Ectodermal cell (in vitro differentiated cells): ENCODE measurements at regions not wholly inside any gene's neighbourhood (a gene's known extent, or its start where the extent isn't known, plus 50 kb on each side); places are given as distances from the start of the nearest gene placed in this dataset.

Source experiments
- H3K27ac ChIP-seq: 2 replicates; pipeline ENCODE4 v1.7.0; 2013; ENCODE audit warnings: mild to moderate bottlenecking, low read depth, low read length; ENCODE audit not compliant: insufficient read depth, poor library complexity, severe bottlenecking
- H3K27me3 ChIP-seq: 2 replicates; pipeline ENCODE4 v1.7.0; 2013; ENCODE audit warnings: mild to moderate bottlenecking, low read length; ENCODE audit not compliant: insufficient read depth, control insufficient read depth, poor library complexity, severe bottlenecking
- H3K36me3 ChIP-seq: one replicate; pipeline ENCODE4 v1.7.0; 2013; ENCODE audit warnings: low read length; ENCODE audit not compliant: control insufficient read depth, insufficient read depth
- H3K4me1 ChIP-seq: one replicate; pipeline ENCODE4 v1.7.0; 2013; ENCODE audit warnings: low read length; ENCODE audit not compliant: control insufficient read depth, insufficient read depth
- H3K4me3 ChIP-seq: 2 replicates; pipeline ENCODE4 v1.7.0; 2013; ENCODE audit warnings: low read depth, low read length, control low read depth; ENCODE audit not compliant: insufficient read depth
- H3K9me3 ChIP-seq: 2 replicates; pipeline ENCODE4 v1.7.0; 2013; ENCODE audit warnings: mild to moderate bottlenecking, low read length, moderate library complexity; ENCODE audit not compliant: control insufficient read depth
- WGBS, 2 experiments: methylation state at CpG; one replicate each; pipeline ENCODE4 v1.1.7; 2013; ENCODE audit warnings: missing lambda C conversion rate in 2 of 2; 5-methylcytosine and 5-hydroxymethylcytosine counted together

DNA sequence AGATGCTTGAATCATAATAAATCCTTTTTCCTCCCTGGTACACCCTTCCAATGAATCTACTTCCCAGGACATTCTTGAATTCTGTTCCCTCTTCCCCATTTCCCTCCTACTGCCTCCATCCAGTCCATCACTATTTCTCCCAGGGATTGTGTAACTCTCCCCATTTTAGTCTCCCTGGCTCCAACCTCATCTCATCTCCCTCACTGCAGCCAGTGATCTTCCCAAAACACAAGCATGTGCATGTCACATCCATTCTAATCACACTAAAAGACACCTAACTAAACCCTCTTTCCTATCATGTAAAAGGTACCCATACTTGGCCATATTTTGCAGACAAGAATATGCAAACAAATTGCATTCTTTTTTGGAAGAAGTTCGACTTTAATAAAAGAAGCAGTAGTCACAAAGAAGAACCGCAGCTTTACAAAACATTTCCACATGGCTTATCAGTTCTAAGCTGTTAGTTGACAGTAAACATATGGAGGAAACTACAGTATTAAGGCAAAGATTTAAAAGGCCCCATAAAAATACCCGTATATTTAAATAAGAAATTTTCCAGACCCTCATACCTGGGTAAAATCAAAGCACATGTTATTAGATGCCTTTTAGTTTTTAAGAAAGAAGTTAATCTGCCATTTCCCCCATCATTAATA lies 111.0 kb downstream of the KCTD12 start:
- Histone ChIP-seq H3K9me3 (no peaks in the 10 kb centered on the region), H3K36me3 (no peaks in the 10 kb centered on the region), H3K4me1 (no peaks in the 10 kb centered on the region), H3K27ac (no peak overlapping the region), H3K27me3 (no peaks in the 10 kb centered on the region), H3K4me3 (no peak overlapping the region)
- WGBS, 2 experiments: 99 to 100% methylated on average over 2 to 3 of the region's 3 CpGs

GRCh38 chr13:76773448-76774094 lies 112.6 kb downstream of the KCTD12 start:
- H3K36me3 ChIP-seq: no peaks in the 10 kb centered on the region
- no peak overlapping the region for H3K4me3 ChIP-seq
- no peaks in the 10 kb centered on the region for H3K9me3 ChIP-seq
- 92 to 98% methylated on average over 4 to 5 of the region's 5 CpGs for WGBS, 2 experiments
- H3K27ac ChIP-seq: no peak overlapping the region
- H3K4me1 ChIP-seq: no peaks in the 10 kb centered on the region
- no peaks in the 10 kb centered on the region for H3K27me3 ChIP-seq

DNA sequence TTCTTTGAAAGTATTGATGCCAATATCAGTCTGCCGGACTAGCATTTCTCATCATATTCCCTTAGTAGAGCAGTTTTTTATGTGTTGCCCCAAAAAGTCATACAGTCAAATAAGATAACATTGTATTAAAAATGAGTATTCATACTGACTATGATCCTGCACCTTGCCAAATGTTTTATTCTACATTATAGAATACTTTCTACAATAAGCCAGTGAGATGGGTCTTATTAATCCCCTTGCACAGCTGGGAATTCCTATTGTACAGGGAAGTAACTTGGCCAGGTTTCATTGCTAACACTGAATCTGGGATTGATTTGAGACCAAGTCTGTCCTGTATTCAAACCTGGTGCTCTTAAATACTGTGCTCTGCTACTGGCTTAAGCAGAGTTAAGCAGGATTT lies 114.0 kb downstream of the KCTD12 start:
- H3K9me3 ChIP-seq: no peaks in the 10 kb centered on the region
- no peaks in the 10 kb centered on the region for H3K27me3 ChIP-seq
- no peak overlapping the region for H3K4me3 ChIP-seq
- no peak overlapping the region for H3K27ac ChIP-seq
- 100% methylated on average over 1 of the region's 1 CpG; no CpG with 5 or more reads in 1 of the 2 experiments for WGBS, 2 experiments
- no peaks in the 10 kb centered on the region for H3K36me3 ChIP-seq
- no peaks in the 10 kb centered on the region for H3K4me1 ChIP-seq

GRCh38 chr13:76769271-76769791 lies 116.9 kb downstream of the KCTD12 start:
- Histone ChIP-seq H3K27me3 (no peaks in the 10 kb centered on the region), H3K4me3 (no peak overlapping the region), H3K27ac (no peak overlapping the region), H3K36me3 (no peaks in the 10 kb centered on the region), H3K4me1 (no peaks in the 10 kb centered on the region), H3K9me3 (no peaks in the 10 kb centered on the region)
- WGBS, 2 experiments: 95 to 97% methylated on average over 4 of the region's 4 CpGs

DNA sequence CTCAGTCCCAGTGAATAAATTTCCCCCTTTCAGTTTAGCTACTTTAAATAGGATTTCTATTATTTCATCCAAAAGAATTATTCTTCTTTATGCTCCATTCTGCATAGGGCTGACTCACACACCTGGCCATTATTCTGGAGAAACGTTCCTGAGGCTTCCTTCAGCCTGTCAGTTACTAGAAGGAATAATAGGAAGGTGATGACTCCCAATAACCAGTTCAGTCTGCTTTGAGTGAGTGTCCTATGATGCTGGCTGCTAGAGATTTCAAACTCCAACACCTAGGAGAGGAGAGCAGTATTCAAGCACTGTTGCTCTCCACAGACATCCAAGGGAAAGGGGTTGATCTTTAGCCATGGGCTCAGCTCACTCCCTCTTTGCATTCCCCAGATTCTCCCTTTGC lies 117.8 kb downstream of the KCTD12 start:
- Histone ChIP-seq H3K4me3 (no peak overlapping the region), H3K9me3 (no peaks in the 10 kb centered on the region)
- 84 to 100% methylated on average over 1 of the region's 1 CpG for WGBS, 2 experiments

DNA sequence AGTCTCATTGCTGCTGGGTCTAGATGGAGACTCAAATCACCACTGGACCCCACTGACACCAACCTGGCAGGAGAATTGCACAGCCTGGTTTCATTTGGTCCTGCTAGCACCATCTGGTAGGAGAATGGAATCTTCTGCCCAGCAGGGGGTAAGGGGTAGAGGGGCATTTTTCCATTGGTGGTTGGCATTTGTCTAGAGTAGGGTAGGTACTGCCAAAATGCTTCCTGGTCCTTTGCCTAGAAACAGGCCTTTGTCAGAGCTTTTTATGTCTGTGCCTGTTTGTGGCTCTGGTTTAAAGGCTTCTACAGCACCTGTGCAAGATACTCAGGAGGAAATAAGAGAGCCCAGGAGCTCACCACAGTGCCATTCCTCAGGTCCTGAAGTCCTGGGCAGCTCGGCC lies 121.3 kb downstream of the KCTD12 start:
- H3K4me3 ChIP-seq: no peak overlapping the region
- H3K9me3 ChIP-seq: no peaks in the 10 kb centered on the region
- H3K4me1 ChIP-seq: no peaks in the 10 kb centered on the region
- H3K36me3 ChIP-seq: no peaks in the 10 kb centered on the region
- H3K27me3 ChIP-seq: no peaks in the 10 kb centered on the region
- 90 to 100% methylated on average over 1 of the region's 1 CpG for WGBS, 2 experiments
- H3K27ac ChIP-seq: no peak overlapping the region

More for the DNA sequence above, 117.8 kb downstream of the KCTD12 start:
- Histone ChIP-seq H3K27ac (no peak overlapping the region), H3K36me3 (no peaks in the 10 kb centered on the region), H3K4me1 (no peaks in the 10 kb centered on the region), H3K27me3 (no peaks in the 10 kb centered on the region)

- no peak overlapping the region for H3K4me3 ChIP-seq
- no peak overlapping the region for H3K27ac ChIP-seq
- H3K4me1 ChIP-seq: no peaks in the 10 kb centered on the region
- H3K27me3 ChIP-seq: no peaks in the 10 kb centered on the region
- 89 to 95% methylated on average over 1 of the region's 1 CpG for WGBS, 2 experiments
- no peaks in the 10 kb centered on the region for H3K9me3 ChIP-seq
- no peaks in the 10 kb centered on the region for H3K36me3 ChIP-seq
These were observed 121.8 kb downstream of the KCTD12 start for GRCh38 chr13:76764429-76764828.

GRCh38 chr13:76762721-76763120 lies 123.5 kb downstream of the KCTD12 start:
- Histone ChIP-seq H3K4me3 (no peak overlapping the region), H3K27me3 (no peaks in the 10 kb centered on the region), H3K27ac (no peak overlapping the region), H3K36me3 (no peaks in the 10 kb centered on the region), H3K9me3 (no peaks in the 10 kb centered on the region), H3K4me1 (no peaks in the 10 kb centered on the region)
- WGBS, 2 experiments: 76 to 78% methylated on average over 2 of the region's 2 CpGs

- WGBS, 2 experiments: 93 to 100% methylated on average over 1 of the region's 1 CpG
- Histone ChIP-seq H3K4me1 (no peaks in the 10 kb centered on the region), H3K9me3 (no peaks in the 10 kb centered on the region), H3K4me3 (no peak overlapping the region), H3K36me3 (no peaks in the 10 kb centered on the region), H3K27ac (no peak overlapping the region), H3K27me3 (no peaks in the 10 kb centered on the region)
These were observed 126.3 kb downstream of the KCTD12 start for GRCh38 chr13:76759877-76760276.

GRCh38 chr13:76758738-76759137 lies 127.5 kb downstream of the KCTD12 start:
- H3K27me3 ChIP-seq: no peaks in the 10 kb centered on the region
- H3K36me3 ChIP-seq: no peaks in the 10 kb centered on the region
- H3K4me1 ChIP-seq: no peaks in the 10 kb centered on the region
- H3K4me3 ChIP-seq: no peak overlapping the region
- no peak overlapping the region for H3K27ac ChIP-seq
- no peaks in the 10 kb centered on the region for H3K9me3 ChIP-seq
- 97 to 100% methylated on average over 1 of the region's 1 CpG for WGBS, 2 experiments
